RWPE2 (cell line): ENCODE measurements at regions not wholly inside any gene's neighbourhood (a gene's known extent, or its start where the extent isn't known, plus 50 kb on each side); places are given as distances from the start of the nearest gene placed in this dataset.

Experiments used
- ATAC-seq: fragments of 200-7000 bp; cut with Tn5 transposase; 3 replicates; pipeline ENCODE4 v1.9.1; 2021; ENCODE audit warnings: low read depth
- DNase-seq: peaks from one replicate; pipeline ENCODE4 v3.0.0-alpha.2; 2020; ENCODE audit warnings: low spot score
- H3K27ac ChIP-seq: fragments of 450-650 bp; 2 replicates; pipeline ENCODE4 v1.5.1; 2017; ENCODE audit warnings: mild to moderate bottlenecking; ENCODE audit not compliant: poor library complexity, severe bottlenecking
- H3K27me3 ChIP-seq: fragments of 250-450 bp; sonication (Bioruptor Pico); 2 replicates; pipeline ENCODE4 v1.5.1; 2021; ENCODE audit warnings: mild to moderate bottlenecking, moderate library complexity; ENCODE audit not compliant: insufficient read depth, poor library complexity, severe bottlenecking
- H3K36me3 ChIP-seq: fragments of 250-450 bp; sonication (Bioruptor Pico); 2 replicates; pipeline ENCODE4 v1.5.1; 2020; ENCODE audit warnings: low read depth, mild to moderate bottlenecking, moderate library complexity
- H3K4me1 ChIP-seq: fragments of 250-450 bp; sonication (Bioruptor Pico); 2 replicates; pipeline ENCODE4 v1.5.1; 2021; ENCODE audit warnings: mild to moderate bottlenecking, moderate library complexity; ENCODE audit not compliant: insufficient read depth, poor library complexity, severe bottlenecking
- H3K4me3 ChIP-seq: fragments of 250-450 bp; sonication (Bioruptor Pico); 2 replicates; pipeline ENCODE4 v1.5.1; 2021; ENCODE audit warnings: mild to moderate bottlenecking, moderate library complexity; ENCODE audit not compliant: severe bottlenecking
- H3K9me3 ChIP-seq: fragments of 250-450 bp; sonication (Bioruptor Pico); 2 replicates; pipeline ENCODE4 v1.5.1; 2021; ENCODE audit warnings: mild to moderate bottlenecking, moderate library complexity; ENCODE audit not compliant: severe bottlenecking
- CTCF ChIP-seq: fragments of 450-650 bp; IDR thresholded peaks from one replicate; pipeline ENCODE4 v1.5.1; 2017; ENCODE audit warnings: mild to moderate bottlenecking, moderate library complexity; ENCODE audit not compliant: poor library complexity, severe bottlenecking

GRCh38 chrX:134718105-134718965, 60.1 kb upstream of the PLAC1 start:
- Histone ChIP-seq H3K4me3 (no peak overlapping the region), H3K27ac (peak overlapping the region; percentile 89), H3K27me3 (no peaks in the 10 kb centered on the region), H3K9me3 (no peaks in the 10 kb centered on the region), H3K4me1 (peaks cover 16% of the 10 kb centered on the region), H3K36me3 (no peaks in the 10 kb centered on the region)
- ATAC-seq: peak; percentile 97
- peak; percentile 62 for DNase-seq
- peak; percentile 32 for TF ChIP-seq CTCF

- ATAC-seq: no peak
Observed at GRCh38 chrX:134717698-134718097, 59.4 kb upstream of the PLAC1 start.

GRCh38 chrX:134716620-134717012, 58.3 kb upstream of the PLAC1 start:
- no peak for TF ChIP-seq CTCF
- Histone ChIP-seq H3K4me3 (no peak overlapping the region), H3K9me3 (no peaks in the 10 kb centered on the region), H3K27me3 (no peaks in the 10 kb centered on the region), H3K4me1 (peaks cover 16% of the 10 kb centered on the region), H3K27ac (no peak overlapping the region), H3K36me3 (no peaks in the 10 kb centered on the region)
- DNase-seq: no peak
- no peak for ATAC-seq

More at GRCh38 chrX:134717698-134718097, 59.4 kb upstream of the PLAC1 start:
- no peaks in the 10 kb centered on the region for H3K9me3 ChIP-seq
- no peaks in the 10 kb centered on the region for H3K27me3 ChIP-seq
- TF ChIP-seq CTCF: no peak
- peak overlapping the region; percentile 89 for H3K27ac ChIP-seq
- DNase-seq: no peak
- H3K4me1 ChIP-seq: peaks cover 16% of the 10 kb centered on the region
- no peaks in the 10 kb centered on the region for H3K36me3 ChIP-seq
- H3K4me3 ChIP-seq: no peak overlapping the region

- ATAC-seq: no peak
Observed at GRCh38 chrX:134715930-134716619, 57.8 kb upstream of the PLAC1 start.

More at GRCh38 chrX:134715930-134716619, 57.8 kb upstream of the PLAC1 start:
- no peaks in the 10 kb centered on the region for H3K9me3 ChIP-seq
- H3K4me1 ChIP-seq: peaks cover 16% of the 10 kb centered on the region
- H3K27ac ChIP-seq: no peak overlapping the region
- no peaks in the 10 kb centered on the region for H3K36me3 ChIP-seq
- DNase-seq: no peak
- no peak overlapping the region for H3K4me3 ChIP-seq
- no peak for TF ChIP-seq CTCF
- no peaks in the 10 kb centered on the region for H3K27me3 ChIP-seq
